WTC11 (cell line): ENCODE measurements at regions not wholly inside any gene's neighbourhood (a gene's known extent, or its start where the extent isn't known, plus 50 kb on each side); places are given as distances from the start of the nearest gene placed in this dataset.

ENCODE experiments used
- ATF1 ChIP-seq: sonication (generic); formaldehyde crosslinking; IDR thresholded peaks from 2 replicates; pipeline ENCODE4 v1.8.1; 2023; ENCODE audit warnings: mild to moderate bottlenecking, moderate library complexity, missing genetic modification reagents
- CTCF ChIP-seq: fragments of 200-600 bp; IDR thresholded peaks from 2 replicates; pipeline ENCODE4 v1.8.0; 2022; ENCODE audit warnings: antibody characterized with exemption
- MAX ChIP-seq: sonication (generic); formaldehyde crosslinking; IDR thresholded peaks from 2 replicates; pipeline ENCODE4 v1.8.0; 2022; ENCODE audit warnings: mild to moderate bottlenecking, missing genetic modification reagents
- SP1 ChIP-seq: sonication (generic); formaldehyde crosslinking; conservative IDR thresholded peaks from 2 replicates; pipeline ENCODE4 v1.8.1; 2022; ENCODE audit warnings: missing genetic modification reagents
- ZBTB43 ChIP-seq: sonication (generic); formaldehyde crosslinking; IDR thresholded peaks from 2 replicates; pipeline ENCODE4 v1.8.1; 2023; ENCODE audit warnings: mild to moderate bottlenecking, missing genetic modification reagents
- ZNF317 ChIP-seq: sonication (generic); formaldehyde crosslinking; IDR thresholded peaks from 2 replicates; pipeline ENCODE4 v1.8.1; 2023; ENCODE audit warnings: low read depth, mild to moderate bottlenecking, moderate library complexity, missing genetic modification reagents, borderline replicate concordance

- no peak for TF ChIP-seq CTCF
- no peak for TF ChIP-seq MAX (CRISPR knock-in tag)
- no peak for TF ChIP-seq ZNF317 (CRISPR knock-in tag)
- no peak for TF ChIP-seq ZBTB43
- TF ChIP-seq SP1 (CRISPR knock-in tag) = no peak
- no peak for TF ChIP-seq ATF1 (CRISPR knock-in tag)
These were observed 616.0 kb downstream of the IQCM start for GRCh38 chr4:149199594-149199993.
